ENCODE measurements at regions not wholly inside any gene's neighbourhood (a gene's known extent, or its start where the extent isn't known, plus 50 kb on each side); places are given as distances from the start of the nearest gene placed in this dataset.

DNA sequence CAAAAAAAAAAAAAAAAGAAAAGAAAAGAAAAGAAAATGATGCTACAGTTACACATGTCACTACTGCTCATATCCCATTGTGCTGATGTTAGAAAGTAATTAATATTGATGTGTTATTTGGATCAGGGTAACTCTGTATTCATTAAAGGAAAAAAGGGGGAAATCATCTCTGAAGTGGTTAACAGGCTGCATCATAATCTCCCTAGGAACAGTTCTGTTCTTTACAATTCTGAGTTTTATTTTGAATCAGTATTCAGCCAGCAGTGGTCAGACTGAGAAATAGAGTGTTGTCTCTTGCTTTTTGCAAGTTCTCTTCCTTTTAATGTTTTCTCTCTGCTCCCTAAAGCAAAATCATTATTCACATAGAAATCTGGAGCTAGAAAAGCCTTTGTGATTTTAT is 128.6 kb upstream of the CRY1 start:
- TF ChIP-seq TCF12 (IDR thresholded peaks at IDR 0.05; ENCODE audit: low read depth) = no peak
- TF ChIP-seq CEBPB (IDR thresholded peaks at IDR 0.05) = no peak
- TF ChIP-seq TAF1 (IDR thresholded peaks at IDR 0.05; ENCODE audit: low read depth) = no peak
- TF ChIP-seq, protein P1, sequence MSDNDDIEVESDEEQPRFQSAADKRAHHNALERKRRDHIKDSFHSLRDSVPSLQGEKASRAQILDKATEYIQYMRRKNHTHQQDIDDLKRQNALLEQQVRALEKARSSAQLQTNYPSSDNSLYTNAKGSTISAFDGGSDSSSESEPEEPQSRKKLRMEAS (IDR thresholded peaks at IDR 0.05) = no peak
- TF ChIP-seq EP300 (IDR thresholded peaks at IDR 0.05; ENCODE audit: borderline replicate concordance) = no peak

Data from Ishikawa (cell line).